ENCODE measurements at regions not wholly inside any gene's neighbourhood (a gene's known extent, or its start where the extent isn't known, plus 50 kb on each side); places are given as distances from the start of the nearest gene placed in this dataset.
"Not testable (repeated sequence)": the region's sequence is repeated elsewhere in the genome, so short reads cannot be mapped to it uniquely, and the experiment has no call there.

DNA sequence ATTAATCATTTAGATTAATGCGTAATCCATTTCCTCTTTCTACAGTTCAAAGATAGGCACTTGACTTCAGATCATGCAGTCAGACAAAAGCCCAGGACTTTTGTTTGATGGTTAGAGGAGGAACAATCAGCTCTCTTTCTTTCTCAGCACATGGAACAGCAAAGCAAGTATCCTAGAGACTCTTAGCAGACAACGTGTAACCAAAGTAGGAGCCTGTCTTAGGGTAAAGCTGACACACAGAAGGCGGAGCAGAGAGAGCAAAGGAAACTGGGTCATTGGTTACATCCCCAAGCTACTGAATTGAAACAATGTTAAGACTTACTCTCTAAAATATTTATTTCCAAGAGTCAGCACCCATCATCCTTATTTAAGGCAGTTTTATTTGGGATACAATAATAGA is 110.0 kb upstream of the HES1 start:
- DNase-seq, result no peak

DNA sequence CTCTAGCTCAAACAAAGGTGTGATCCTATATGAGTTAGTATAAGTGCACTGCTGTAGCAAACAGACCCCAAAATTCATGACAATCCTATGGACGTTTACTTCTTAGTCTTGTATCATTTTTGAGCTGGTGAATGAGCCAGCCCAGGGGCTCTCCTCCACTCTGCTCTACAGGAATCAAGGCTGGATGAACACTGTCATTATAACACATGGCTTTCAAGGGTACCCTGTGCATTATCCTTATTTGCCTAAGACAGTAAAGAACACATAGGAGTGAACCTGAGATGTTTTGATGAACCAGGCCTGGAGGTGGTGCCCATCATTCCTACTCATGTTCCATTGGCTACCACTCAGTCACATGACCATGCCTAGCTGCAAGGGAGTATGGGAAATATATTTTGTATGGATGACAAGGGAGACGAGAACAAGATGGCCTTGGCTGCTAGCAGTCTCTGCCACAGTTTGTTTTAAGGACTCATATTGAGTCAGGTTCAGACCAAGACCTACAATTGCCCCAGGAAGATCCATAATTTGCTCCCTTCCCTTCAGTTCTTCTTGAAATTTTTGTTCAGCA is 107.4 kb upstream of the HES1 start:
- DNase-seq, result no peak

DNA sequence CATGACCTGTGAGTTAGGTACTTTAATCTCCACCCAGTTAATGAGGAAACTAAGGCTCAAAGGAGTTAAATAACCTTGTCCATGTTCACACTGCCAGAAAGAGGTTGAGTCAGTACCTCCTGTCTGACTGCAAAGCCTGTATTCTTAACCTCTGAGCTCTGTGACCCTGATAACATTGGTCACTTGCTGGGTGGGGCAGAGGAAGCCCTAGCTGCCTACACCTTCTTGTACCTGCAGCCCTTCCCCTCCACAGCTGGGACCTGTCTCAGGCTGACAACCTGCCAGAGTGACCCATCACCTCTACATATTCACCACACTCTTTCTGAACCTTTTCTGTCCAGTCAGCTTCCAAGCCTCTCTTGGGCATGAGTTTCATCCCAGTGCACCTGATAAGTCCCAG is 106.1 kb upstream of the HES1 start:
- DNase-seq, result no peak

DNA sequence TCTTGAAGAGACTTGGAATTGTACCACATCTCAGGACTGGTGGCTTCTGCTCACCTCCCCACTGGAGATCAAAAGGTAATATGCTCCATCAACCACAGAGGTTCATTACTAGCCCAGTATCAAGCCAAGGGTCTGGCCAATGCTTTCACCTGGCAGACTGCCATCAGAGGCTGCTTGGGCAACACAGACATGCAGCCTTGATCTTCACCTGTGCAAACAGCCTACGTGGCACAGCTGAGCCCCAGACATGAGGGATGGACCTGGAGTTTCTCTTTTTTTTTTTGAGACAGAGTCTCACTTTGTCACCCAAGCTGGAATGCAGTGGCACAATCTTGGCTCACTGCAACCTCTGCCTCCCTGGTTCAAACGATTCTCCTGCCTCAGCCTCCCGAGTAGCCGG is 105.6 kb upstream of the HES1 start:
- DNase-seq, result no peak

DNA sequence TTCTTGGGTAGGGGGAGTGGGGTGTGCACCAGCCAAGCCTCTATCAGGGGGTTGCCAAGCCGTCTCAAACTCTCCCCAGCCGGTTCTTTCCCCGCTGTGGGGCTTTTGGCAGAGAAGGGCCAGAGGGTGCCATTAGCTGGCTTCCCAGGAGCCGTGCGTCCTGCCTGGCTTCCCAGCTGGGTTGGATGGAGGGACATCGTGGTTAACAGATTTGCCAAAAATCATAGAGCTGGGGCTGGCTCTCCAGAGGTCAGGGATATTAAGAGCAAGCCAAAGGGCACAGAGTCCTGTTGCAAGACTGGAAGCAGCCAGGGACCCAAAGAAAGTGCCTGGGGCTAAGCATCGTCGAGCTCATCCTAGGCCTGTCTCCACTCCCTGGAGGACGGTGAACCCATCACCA is 104.6 kb upstream of the HES1 start:
- no peak for DNase-seq

DNA sequence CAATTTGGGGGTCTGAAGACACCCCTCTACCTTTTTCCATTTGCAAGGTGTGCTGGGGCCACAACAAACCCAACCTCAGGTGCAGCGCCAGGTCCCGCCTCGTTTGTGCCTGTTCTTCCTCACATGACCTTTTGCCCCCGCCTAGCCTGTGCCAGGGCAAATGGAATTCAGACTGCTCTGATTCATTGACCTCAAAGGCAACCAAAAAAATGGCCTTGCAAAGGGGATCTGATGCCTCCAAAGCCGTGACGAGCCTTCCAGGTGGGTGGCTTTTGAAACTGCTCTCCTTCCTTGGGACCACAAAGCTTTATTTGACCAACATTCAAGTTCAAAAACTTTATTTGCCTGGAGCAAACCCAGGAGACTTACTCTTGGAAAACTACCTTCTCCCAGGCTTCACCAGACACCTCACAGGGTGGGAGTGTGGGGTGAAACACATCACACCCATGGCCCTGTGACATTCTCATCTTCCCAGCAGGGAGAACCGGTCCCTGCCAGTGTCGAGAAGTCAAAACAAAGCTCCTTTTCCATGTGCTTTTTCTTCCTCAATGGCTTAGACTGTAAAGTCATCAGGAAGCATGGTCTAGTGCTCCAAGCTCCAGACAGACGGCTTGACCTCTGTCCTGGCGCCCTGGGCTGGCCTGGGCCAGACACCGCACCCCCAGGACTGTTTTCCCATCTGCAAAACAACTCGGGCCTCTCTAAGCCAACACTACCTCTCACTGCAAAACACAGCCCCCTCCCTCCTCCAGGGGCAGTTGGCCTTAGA is 103.9 kb upstream of the HES1 start:
- DNase-seq, result no peak

DNA sequence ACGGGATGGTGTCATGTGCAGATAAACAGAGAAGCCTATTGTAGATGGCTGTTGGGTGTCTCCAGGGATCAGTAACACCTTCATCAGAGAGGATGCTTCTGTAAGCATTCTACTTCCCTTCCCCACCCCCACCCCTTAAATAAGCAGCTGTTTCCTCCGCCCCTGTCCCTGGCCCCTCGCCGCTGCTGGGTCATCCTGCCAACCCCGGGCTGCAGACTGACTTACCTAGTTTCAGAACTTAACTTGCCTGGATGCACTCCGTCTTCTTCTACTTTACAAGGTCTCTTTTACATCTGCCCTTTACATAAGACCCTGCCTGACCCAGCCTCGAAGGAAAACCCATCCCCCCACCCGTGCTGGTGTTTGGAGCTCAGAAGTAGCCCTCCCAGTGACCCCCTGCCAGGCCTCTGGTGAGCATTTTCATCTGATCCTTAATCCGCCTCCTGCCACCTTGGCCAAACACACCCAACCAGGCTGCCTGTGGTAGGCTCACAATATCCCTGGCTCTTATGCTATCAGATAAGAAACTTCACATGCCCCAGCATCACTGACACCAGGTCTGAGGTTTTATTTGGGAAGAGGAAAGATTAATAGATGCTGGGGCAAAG is 103.0 kb upstream of the HES1 start:
- DNase-seq, result no peak

DNA sequence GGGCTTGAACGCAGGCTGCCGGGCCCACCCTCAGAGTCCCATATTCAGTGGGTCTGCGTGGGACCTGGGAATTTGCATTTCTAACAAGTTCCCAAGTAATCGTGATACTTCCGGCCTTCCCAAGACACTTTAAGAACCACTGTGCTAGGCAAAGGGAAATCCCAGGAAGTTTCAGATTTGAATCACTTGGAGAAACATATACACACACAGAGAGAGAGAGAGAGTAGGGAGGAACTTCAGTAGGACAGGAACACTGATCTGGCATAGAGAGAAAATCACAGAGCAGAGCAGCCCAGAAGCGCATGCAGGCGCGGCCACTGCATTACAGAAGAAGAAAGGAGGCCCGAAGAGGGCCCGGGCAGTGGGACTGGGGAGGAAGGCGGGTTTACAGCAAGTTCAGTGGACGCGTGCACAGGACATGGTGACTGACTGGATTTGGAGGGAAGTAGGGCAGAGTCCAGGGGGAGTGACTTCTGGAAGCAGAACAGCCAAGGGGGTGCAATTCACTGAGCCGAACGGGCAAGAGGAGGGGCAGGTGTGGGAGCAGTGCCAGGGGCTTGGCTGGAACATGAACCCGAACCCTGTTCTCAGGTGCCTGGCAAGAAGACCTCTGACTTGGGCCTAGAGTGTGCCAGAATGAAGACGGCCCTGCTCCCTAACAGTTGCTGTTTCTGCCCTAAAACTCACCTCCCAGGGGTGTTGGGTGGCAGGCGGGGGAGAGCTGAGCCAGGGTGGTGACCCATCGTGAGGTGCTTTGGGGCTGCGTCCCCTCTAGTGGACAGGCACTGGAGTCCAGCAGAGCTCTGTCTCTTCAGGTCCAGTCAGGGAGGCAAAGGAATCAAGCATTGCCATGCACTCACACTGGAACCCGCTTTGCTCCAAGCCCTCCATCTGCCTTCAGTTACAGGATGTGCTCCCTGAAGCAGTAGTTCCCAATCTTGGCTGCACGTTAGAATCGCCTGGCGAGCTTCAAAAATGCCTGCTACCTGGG is 101.3 kb upstream of the HES1 start:
- no peak for DNase-seq

DNA sequence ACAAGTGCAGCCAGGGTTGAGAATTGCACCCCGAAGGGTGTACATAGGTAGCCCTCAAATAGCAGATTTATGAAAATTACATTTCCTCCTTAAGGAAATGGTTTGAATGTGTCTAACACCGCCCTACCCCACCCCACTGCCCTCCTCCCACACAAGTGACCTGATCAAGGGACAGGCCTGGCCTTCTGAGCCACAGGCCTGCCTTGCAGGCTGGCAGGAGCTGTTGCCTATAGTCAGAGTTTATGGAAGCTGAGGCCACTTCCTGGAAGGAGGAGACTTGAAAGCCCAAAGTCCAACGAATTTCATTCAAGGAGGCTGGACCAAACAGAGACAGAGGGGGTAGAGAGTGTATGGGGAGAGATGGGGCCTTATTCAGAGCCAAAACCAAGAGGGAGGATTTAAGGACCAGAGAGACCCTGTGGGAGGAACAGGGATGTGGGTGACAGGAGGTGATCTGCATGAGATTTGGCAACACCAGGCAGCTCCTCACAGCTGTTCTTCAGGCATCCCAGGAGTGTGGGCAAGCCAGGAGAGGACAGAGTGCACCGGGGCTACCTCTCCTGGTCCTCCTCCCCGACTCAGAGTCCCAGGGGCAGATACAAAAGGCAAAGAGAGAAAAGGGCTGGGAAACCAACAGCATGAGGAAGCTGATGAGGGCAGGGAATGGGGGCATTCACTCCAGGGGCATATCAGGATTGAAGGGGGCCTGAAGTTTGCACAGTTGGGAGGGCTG is 100.4 kb upstream of the HES1 start:
- no peak for DNase-seq

DNA sequence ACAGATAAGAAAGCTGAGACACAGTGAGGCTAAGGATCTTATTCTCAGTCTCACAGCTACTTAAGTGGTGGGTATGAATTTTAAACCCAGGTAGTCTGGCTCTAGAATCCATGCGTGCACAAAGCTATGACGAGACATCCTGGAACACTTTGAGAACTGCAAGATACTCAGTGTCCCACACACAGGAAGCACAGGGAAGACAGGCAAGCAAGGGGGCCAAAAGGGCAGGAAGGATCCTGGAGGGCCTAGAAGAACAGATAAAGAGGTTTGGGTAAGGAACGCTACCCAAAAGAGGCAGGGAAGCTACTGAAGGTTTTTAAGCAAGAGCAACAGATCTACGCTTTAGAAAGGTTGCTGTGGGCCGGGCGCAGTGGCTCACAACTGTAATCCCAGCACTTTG is 99.1 kb upstream of the HES1 start:
- no peak for DNase-seq

DNA sequence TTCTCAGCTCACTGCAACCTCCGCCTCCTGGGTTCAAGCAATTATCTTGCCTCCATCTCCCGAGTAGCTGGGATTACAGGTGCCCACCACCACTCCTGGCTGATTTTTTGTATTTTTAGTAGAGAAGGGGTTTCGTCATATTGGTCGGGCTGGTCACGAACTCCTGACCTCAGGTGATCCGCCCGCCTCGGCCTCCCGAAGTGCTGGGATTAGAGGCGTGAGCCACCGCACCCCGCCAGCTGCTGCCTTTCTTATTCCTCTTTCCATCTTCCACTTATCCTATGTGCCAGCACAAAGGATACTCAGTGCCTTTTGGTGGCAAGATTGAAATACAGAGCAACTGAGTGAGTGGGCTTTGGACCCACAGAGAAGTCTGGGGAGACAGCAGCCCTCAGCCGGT is 97.6 kb upstream of the HES1 start:
- not testable (repeated sequence) for DNase-seq

DNA sequence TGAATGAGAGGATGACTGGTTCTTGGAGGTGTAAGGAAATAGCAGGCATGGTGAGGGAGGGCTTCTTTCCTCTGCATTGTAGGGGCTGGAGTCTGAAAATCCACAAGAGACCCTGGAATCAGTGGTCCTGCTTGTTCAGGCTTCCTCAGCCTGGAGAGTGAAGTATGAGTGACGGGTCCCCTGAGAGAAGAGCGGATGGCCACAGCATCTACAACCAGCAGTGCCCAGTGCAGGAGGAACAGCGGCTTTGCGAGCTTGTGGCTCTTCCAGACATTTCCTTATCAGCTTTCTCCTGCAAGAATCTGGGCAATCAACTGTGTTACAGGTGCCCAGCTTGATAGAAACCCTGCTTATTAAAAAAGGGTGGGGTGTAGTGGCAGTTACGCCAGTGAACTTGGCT is 97.0 kb upstream of the HES1 start:
- DNase-seq, result no peak

DNA sequence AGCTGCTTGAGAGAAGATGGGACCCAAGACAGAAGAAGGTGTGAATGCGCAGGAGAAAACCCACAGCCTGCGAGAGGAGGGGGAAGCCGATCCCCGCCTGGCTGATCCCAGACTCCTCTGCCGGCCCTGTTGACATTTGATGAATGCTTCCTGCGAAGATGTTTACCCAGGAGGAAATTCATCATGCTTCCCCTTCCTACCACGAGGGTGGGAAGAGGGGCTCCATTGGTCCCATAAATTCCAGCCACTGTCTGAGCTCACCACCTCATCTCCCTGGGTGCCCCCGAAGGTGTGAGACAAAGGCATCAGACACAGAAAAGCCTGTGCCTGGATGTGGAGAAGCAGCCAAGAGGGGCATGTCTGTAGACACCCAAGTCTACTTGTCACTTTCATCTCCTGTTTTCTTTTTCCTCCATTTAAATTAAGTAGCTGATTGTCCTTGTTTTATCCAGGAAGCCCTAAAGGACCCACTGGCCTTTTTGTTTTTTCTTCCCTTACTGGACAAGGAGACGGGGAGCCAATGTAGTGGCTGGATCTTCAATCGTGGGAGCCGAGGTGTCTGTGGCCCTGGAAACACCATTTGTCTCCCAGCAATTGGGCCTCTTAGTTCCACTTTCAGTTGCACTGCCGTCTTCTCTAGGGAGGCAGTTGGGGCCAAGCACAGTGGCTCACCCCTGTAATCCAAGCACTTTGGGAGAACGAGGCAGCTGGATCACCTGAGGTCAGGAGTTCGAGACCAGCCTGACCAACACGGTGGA is 95.3 kb upstream of the HES1 start:
- no peak for DNase-seq

DNA sequence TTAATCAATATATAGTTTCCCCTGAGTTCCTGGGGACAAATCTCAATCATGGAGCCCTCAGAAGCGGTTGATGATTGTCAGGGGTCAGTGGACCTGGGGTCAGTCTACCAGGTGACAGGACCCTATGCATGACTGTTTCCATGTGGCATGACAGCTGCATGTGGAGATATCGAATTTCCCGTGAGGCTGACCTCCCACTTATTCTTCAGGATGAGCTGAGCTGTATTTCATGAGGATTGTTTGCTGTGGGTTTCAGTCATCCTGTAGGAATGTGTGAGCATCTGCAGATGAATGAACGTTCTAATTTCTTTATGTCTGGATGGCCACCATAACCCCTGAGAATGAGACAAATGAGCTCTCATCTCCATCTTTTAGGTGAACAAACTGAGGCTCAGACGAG is 93.0 kb upstream of the HES1 start:
- DNase-seq, result no peak

DNA sequence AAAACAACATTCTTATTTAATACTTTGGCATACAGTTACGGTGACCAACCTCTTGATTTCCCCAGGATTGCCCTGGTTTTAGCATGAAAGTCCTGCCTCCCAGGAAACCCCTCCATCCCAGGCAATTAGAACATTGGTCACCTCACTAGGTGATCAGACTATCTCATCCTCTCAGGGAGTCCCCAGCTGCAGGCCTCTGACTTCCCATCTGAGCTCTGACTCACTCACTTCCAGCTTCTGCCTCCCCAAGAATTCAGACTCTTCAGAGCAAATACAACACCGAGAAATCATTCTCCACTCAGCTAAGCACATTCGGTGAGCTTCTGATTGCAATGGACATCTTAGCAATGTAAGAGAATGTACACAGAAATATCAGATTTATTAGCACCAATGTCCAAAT is 92.4 kb upstream of the HES1 start:
- no peak for DNase-seq

DNA sequence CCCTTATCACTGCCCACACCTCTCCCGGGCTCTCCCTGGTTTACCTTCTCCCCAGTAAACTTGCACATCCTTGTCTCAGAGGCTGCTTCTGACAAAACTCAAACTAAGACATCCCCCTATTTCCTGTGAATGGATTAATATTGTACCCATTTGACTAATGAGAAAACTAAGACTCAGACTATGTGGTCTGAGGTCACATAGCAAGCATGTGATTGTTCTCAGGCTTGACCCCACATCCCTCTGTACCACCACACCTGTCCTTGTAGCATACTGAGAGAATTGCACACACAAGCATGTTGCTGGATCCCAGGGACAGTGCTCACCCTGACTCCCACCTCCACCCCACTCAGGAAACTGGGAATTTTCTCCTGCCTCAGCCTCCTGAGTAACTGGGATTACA is 90.7 kb upstream of the HES1 start:
- no peak for DNase-seq

DNA sequence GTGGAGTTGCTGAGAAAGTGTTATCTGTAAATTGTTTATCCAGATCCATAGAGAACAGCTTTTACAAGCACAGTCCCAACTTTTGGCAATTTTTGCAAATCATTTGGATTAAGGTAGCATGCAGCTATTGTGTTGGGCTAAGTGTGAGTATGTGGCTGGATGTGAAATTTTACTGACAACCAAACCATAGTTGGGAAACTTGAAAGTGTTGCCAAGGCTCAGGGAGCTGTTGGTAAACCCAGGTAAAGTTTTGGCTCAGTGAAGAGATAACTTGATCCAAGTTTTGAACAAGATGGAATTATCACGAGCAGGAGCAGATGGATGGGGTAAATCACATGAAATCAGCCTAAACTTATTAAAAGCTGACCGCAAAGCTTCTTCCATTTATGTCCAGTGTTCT is 90.0 kb upstream of the HES1 start:
- no peak for DNase-seq

DNA sequence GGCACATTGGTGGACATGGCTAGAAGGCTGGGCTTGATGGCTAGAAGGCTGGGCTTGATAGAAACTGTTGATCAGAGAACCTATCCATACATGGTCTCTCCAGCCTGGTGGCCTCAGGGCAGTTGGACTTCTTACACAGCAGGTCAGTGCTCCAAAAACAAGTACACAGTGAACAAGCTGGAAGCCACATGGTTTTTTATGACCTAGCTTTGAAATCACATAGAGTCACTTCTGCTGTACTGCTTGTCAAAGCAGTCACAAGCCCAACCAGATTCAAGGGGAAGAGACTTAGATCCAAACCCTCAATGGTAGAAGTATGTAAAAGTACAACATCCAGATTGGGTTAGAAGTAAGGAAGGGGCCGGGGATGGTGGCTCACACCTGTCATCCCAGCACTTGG is 89.4 kb upstream of the HES1 start:
- DNase-seq, result no peak

DNA sequence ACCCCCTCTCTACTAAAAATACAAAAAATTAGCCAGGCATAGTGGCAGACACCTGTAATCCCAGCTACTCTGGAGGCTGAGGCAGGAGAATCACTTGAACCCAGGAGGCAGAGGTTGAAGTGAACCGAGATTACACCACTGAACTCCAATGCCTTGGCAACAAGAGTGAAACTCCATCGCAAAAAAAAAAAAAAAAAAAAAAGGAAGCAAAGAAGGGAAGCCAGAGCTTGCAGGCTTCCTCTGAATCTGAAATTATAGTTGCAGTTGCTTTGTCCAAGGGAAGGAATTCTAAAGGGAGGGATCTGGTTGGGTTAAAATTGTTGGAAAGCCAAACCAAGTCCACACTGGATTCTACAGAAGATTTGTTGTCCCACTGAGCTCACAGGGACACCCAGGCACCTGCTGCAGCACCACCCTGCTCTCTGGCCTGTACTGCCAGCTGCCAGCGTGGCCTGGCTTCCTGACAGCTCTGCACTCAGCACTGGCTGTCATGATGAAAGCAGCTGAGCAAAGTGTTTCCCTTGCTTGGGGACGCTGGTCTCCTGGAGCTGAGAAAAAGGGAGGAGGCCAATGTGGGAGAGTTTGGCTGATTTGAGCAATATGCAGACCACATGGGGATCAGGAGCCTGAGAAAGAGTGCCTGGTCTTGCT is 88.8 kb upstream of the HES1 start:
- no peak for DNase-seq

DNA sequence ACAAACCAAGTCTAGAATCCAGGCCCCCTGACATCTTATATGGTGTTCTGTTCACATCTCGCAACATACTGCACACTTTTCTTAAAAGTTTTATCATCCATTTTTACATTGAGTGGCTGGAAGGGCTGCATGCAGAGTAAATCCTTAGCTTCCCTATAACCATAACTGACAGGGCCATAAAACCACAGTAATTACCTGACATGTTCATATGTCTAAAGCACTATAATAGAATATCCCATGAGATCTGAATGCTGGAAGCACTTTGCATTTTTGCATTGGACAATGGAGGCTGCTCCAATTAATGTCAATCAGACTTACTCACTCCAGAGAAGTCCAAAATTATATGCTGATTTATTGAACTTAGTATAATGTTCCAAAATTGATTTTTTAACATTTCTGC is 86.6 kb upstream of the HES1 start:
- DNase-seq, result no peak

DNA sequence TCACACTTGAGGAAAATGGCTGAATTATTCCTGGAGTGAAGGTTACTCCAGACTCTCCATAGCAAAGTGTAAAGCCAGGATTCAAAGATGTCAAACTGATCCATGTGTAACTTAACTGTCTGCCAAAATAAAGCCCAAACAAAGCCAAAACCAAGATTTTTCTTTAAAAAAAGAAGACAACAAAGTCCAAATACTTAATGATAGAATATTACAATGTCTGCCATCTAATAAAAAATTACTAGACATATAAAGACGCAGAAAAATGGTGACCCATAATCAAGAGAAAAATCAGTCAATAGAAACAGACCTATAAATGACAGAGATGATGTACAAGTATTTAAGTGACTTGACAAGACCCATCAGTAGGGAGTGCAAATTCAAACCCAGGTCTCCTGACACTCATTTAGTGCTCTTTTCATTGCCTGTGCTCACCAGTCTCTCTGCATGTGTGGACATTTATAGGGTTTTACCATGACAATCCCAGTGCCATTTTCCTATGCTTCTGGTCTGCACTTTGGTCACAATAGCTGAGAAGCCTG is 85.1 kb upstream of the HES1 start:
- no peak for DNase-seq
